ENCODE measurements at regions not wholly inside any gene's neighbourhood (a gene's known extent, or its start where the extent isn't known, plus 50 kb on each side); places are given as distances from the start of the nearest gene placed in this dataset.

GRCh38 chr10:10667466-10667865 is 350.2 kb upstream of the CELF2 start:
- H2BK20ac ChIP-seq (ENCODE audit: low read depth, low read length), result no peak overlapping the region
- dilution Hi-C loops (cut with HindIII; ENCODE audit: low sequenced_read_pairs, unreplicated experiment), result no loop called here
- no peak for TF ChIP-seq CHD1 (IDR thresholded peaks at IDR 0.05; ENCODE audit: low read depth, low read length)
- no peak for TF ChIP-seq FOS (IDR thresholded peaks at IDR 0.05; ENCODE audit: low read depth, low read length)
- TF ChIP-seq ELK1 (IDR thresholded peaks at IDR 0.05; ENCODE audit: borderline replicate concordance, low read depth, low read length), result no peak
- TF ChIP-seq MXI1 (IDR thresholded peaks at IDR 0.05; ENCODE audit: borderline replicate concordance, low read depth, low read length), result no peak
- TF ChIP-seq CEBPB (IDR thresholded peaks at IDR 0.05; ENCODE audit: low read depth, low read length), result no peak
- no peak for TF ChIP-seq RFX5 (IDR thresholded peaks at IDR 0.05; ENCODE audit: low read depth, low read length)
- TF ChIP-seq MAFK (IDR thresholded peaks at IDR 0.05; ENCODE audit: low read depth, low read length), result no peak
- TF ChIP-seq SMC3 (IDR thresholded peaks at IDR 0.05; ENCODE audit: low read depth, low read length), result no peak
- TF ChIP-seq USF2 (IDR thresholded peaks at IDR 0.05; ENCODE audit: low read depth, low read length), result no peak
- no peak for TF ChIP-seq POLR2A (IDR thresholded peaks at IDR 0.05; ENCODE audit: low read depth, low read length)
- no peak for TF ChIP-seq CTCF (conservative IDR thresholded peaks at IDR 0.05; ENCODE audit: low read depth, low read length)
- TF ChIP-seq RCOR1 (IDR thresholded peaks at IDR 0.05; ENCODE audit: insufficient replicate concordance, low read length), result no peak
- no peak for TF ChIP-seq MAZ (IDR thresholded peaks at IDR 0.05; ENCODE audit: borderline replicate concordance, low read depth, low read length)
- TF ChIP-seq BHLHE40 (IDR thresholded peaks at IDR 0.05; ENCODE audit: low read depth, low read length), result no peak
- TF ChIP-seq NFE2L2 (IDR thresholded peaks at IDR 0.05; ENCODE audit: low read depth, low read length), result no peak
- no peak for TF ChIP-seq RAD21 (IDR thresholded peaks at IDR 0.05; ENCODE audit: low read length)

More at GRCh38 chr10:10667466-10667865, 350.2 kb upstream of the CELF2 start:
- BruUV-seq (replicated peaks), result no TSS peak
- H3K4me2 ChIP-seq (ENCODE audit: low read depth, low read length), result no peak overlapping the region
- intact Hi-C loops (cut with micrococcal nuclease) (no loop called here), in situ Hi-C loops (cut with MboI; ENCODE audit: low sequenced_read_pairs) (no loop called here)
- H3K9ac ChIP-seq (ENCODE audit: low read depth, low read length), result no peak overlapping the region
- H3K18ac ChIP-seq (ENCODE audit: low read depth, low read length), result no peak overlapping the region
- H2BK15ac ChIP-seq (ENCODE audit: low read depth, low read length), result no peak overlapping the region
- H3K36me3 ChIP-seq (ENCODE audit: control insufficient read depth, insufficient read depth, low read length), result no peaks in the 10 kb centered on the region
- no peak overlapping the region for H2AK9ac ChIP-seq (replicated peaks; ENCODE audit: low read depth, low read length, poor library complexity)
- no peak overlapping the region for H3K27ac ChIP-seq (ENCODE audit: insufficient read depth, low read length)
- no peaks in the 10 kb centered on the region for H3K27me3 ChIP-seq (ENCODE audit: control insufficient read depth, insufficient read depth, low read length)
- no peak overlapping the region for H2AK5ac ChIP-seq (ENCODE audit: low read depth, low read length)
- H3K4ac ChIP-seq (ENCODE audit: low read depth, low read length), result no peak overlapping the region
- DNase-seq (no peak), ATAC-seq (ENCODE audit: low read depth) (no peak)
- no peaks in the 10 kb centered on the region for H3K79me1 ChIP-seq (ENCODE audit: low read depth in 1 of 2, low read length in 2 of 2)
- no peaks in the 10 kb centered on the region for H3K9me3 ChIP-seq (ENCODE audit: control insufficient read depth, insufficient read depth, low read length)
- H4K8ac ChIP-seq (ENCODE audit: low read depth in 2 of 2, low read length in 2 of 2), result no peak overlapping the region
- H3K56ac ChIP-seq (ENCODE audit: extremely low read depth, insufficient read depth, low read length), result no peak overlapping the region
- no peak overlapping the region for H3K23ac ChIP-seq (ENCODE audit: low read depth, low read length)
- no peak overlapping the region for H2BK5ac ChIP-seq (ENCODE audit: low read depth, low read length, poor library complexity, severe bottlenecking)
- no peaks in the 10 kb centered on the region for H3K4me1 ChIP-seq (ENCODE audit: control insufficient read depth, insufficient read depth, low read length)
- 81% methylated on average over 2 of the region's 5 CpGs; no CpG with 5 or more reads in 1 of the 2 experiments for WGBS, 2 experiments (ENCODE audit: extremely low coverage in 2 of 2, insufficient read length in 1 of 2)
- H4K20me1 ChIP-seq (ENCODE audit: insufficient read depth, low read length), result no peaks in the 10 kb centered on the region
- no peak overlapping the region for H4K91ac ChIP-seq (ENCODE audit: insufficient read depth, low read depth, low read length)
- no peaks in the 10 kb centered on the region for H3K9me1 ChIP-seq (ENCODE audit: insufficient read depth, low read length)
- H2AFZ ChIP-seq (replicated peaks; ENCODE audit: low read length, poor library complexity), result no peak overlapping the region
- CTCF ChIA-PET, result no interaction called here
- no peak overlapping the region for H2BK120ac ChIP-seq (ENCODE audit: low read depth, low read length)
- POLR2A ChIA-PET (ENCODE audit: unreplicated experiment), result no interaction called here
- no peak overlapping the region for H3K4me3 ChIP-seq (ENCODE audit: insufficient read depth, low read depth, low read length)
- no peak overlapping the region for H3K14ac ChIP-seq (replicated peaks; ENCODE audit: low read depth, low read length)
- no peak overlapping the region for H4K5ac ChIP-seq (ENCODE audit: low read depth, low read length)

Measured in IMR-90 (cell line).